Testis (tissue), 2 donors: ENCODE measurements at regions not wholly inside any gene's neighbourhood (a gene's known extent, or its start where the extent isn't known, plus 50 kb on each side); places are given as distances from the start of the nearest gene placed in this dataset.
A peak's percentile ranks its signal among the peaks of the same experiment; 100 is the strongest.

ENCODE experiments used
- DNase-seq: peaks from one replicate; pipeline ENCODE4 v3.0.0-alpha.2; 2019
- H3K27ac ChIP-seq, 2 donors: fragments of 200-600 bp; sonication (generic); one replicate each; pipeline ENCODE4 v1.5.1; 2019
- H3K27me3 ChIP-seq: fragments of 200-600 bp; sonication (generic); one replicate; pipeline ENCODE4 v1.5.1; 2019
- H3K36me3 ChIP-seq: fragments of 200-600 bp; sonication (generic); one replicate; pipeline ENCODE4 v1.5.1; 2017; ENCODE audit warnings: low read depth; ENCODE audit errors: missing control alignments
- H3K4me1 ChIP-seq: fragments of 200-600 bp; sonication (generic); one replicate; pipeline ENCODE4 v1.5.1; 2019
- H3K4me3 ChIP-seq, 2 donors: fragments of 200-600 bp; sonication (generic); one replicate each; pipeline ENCODE4 v1.5.1; 2017 to 2019
- H3K9me3 ChIP-seq: fragments of 200-600 bp; sonication (generic); one replicate; pipeline ENCODE4 v1.5.1; 2017
- POLR2A ChIP-seq: fragments of 450-650 bp; IDR thresholded peaks from one replicate; pipeline ENCODE4 v1.6.1; 2017; ENCODE audit warnings: antibody characterized with exemption, mild to moderate bottlenecking, moderate library complexity
- WGBS, 2 donors: methylation state at CpG; one replicate each; pipeline ENCODE4 v1.1.5; 2018; 5-methylcytosine and 5-hydroxymethylcytosine counted together
- intact Hi-C: fragments of 100-400 bp; cut with DNase I; formaldehyde crosslinking; loops from one replicate; pipeline ENCODE4 v1.15.1; 2023; ENCODE audit warnings: low total_unique reads
- TF ChIP-seq, protein P1 (sequence below), 3 experiments: fragments of 450-650 bp in 2 of 3; fragments of 200-600 bp in 1 of 3; sonication (generic) in 1 of 3; IDR thresholded peaks; one replicate each; pipeline ENCODE4 v1.5.1; 2016 to 2019; ENCODE audit warnings: antibody characterized with exemption in 3 of 3, mild to moderate bottlenecking in 2 of 3, moderate library complexity in 1 of 3

DNA sequence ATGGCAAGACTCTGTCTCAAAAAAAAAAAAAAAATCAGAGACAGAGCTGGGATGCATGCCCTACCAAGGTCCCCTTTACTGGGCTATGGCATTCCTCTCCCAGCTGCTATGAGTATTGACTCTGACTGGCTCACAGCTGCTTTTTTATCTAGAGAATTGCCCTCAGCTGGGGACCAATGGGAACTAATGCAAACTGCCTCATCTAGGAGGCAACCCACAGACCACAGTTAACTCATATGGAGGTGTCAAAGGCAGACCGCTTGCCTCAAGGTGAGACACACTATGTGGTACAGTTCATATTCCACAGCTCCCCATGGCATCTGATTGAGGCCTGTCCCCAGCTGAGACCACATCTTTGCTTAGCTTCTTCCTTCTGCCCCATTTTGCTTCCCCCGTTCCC lies 183.5 kb upstream of the EOMES start:
- Histone ChIP-seq H3K9me3 (no peaks in the 10 kb centered on the region), H3K4me3 (no peak overlapping the region), H3K27ac (no peak overlapping the region), H3K27me3 (no peaks in the 10 kb centered on the region), H3K4me1 (no peaks in the 10 kb centered on the region), H3K36me3 (no peaks in the 10 kb centered on the region)
- no peak for DNase-seq
- 86 to 91% methylated on average over 2 of the region's 2 CpGs for WGBS, 2 donors
- TF ChIP-seq, protein P1, sequence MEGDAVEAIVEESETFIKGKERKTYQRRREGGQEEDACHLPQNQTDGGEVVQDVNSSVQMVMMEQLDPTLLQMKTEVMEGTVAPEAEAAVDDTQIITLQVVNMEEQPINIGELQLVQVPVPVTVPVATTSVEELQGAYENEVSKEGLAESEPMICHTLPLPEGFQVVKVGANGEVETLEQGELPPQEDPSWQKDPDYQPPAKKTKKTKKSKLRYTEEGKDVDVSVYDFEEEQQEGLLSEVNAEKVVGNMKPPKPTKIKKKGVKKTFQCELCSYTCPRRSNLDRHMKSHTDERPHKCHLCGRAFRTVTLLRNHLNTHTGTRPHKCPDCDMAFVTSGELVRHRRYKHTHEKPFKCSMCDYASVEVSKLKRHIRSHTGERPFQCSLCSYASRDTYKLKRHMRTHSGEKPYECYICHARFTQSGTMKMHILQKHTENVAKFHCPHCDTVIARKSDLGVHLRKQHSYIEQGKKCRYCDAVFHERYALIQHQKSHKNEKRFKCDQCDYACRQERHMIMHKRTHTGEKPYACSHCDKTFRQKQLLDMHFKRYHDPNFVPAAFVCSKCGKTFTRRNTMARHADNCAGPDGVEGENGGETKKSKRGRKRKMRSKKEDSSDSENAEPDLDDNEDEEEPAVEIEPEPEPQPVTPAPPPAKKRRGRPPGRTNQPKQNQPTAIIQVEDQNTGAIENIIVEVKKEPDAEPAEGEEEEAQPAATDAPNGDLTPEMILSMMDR (IDR thresholded peaks at IDR 0.05) = no peak
- TF ChIP-seq POLR2A = no peak
- intact Hi-C loops = no loop called here

DNA sequence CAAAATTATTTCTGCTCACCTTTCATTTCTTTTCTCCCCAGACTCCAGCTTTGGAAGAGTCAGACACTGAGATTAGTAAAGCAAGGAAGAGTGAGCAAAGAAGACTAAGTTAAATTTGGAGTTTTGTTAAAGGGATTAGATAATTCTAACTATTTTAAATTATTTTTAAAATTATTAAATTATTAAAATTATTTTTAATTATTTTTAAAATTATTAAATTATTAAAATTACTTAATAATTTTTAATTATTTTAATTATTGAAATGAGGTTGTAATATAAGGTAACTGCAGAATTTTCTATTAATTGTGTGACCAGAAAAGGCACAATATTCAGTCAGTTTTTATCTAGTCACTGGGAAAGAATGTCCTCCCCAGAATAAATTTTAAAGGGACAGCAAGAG lies 185.0 kb upstream of the EOMES start:
- no peaks in the 10 kb centered on the region for H3K27me3 ChIP-seq
- intact Hi-C loops = no loop called here
- H3K9me3 ChIP-seq = no peaks in the 10 kb centered on the region
- DNase-seq = no peak
- no peak for TF ChIP-seq POLR2A
- TF ChIP-seq, protein P1 (IDR thresholded peaks at IDR 0.05) = no peak
- no peak overlapping the region for H3K4me3 ChIP-seq
- H3K36me3 ChIP-seq = no peaks in the 10 kb centered on the region
- no peak overlapping the region for H3K27ac ChIP-seq
- no peaks in the 10 kb centered on the region for H3K4me1 ChIP-seq

DNA sequence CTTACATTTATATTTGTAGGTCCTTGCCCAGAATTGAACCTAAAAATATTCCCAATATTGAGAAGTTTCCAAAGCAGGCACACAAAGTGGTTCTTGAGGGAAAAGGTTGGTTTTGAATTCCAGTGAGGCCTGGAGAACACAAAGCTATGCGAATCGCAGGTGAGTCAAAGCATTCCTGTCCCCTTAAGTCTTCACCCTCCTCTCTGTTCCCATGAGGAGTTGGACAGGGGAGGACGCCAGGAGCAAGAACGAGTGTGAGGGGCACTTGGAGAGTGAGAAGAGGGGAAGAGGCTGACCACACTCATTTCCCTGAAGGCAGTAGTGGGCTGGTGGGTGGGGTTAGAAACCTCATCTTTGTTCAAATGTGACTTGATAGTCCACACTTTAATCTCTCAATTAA lies 185.8 kb upstream of the EOMES start:
- H3K27ac ChIP-seq = no peak overlapping the region
- no peaks in the 10 kb centered on the region for H3K27me3 ChIP-seq
- no peaks in the 10 kb centered on the region for H3K9me3 ChIP-seq
- no peak for TF ChIP-seq POLR2A
- TF ChIP-seq, protein P1 (IDR thresholded peaks at IDR 0.05) = no peak
- no peaks in the 10 kb centered on the region for H3K36me3 ChIP-seq
- intact Hi-C loops = no loop called here
- no peak for DNase-seq
- no peaks in the 10 kb centered on the region for H3K4me1 ChIP-seq
- H3K4me3 ChIP-seq = no peak overlapping the region
- 79 to 86% methylated on average over 4 of the region's 4 CpGs for WGBS, 2 donors

DNA sequence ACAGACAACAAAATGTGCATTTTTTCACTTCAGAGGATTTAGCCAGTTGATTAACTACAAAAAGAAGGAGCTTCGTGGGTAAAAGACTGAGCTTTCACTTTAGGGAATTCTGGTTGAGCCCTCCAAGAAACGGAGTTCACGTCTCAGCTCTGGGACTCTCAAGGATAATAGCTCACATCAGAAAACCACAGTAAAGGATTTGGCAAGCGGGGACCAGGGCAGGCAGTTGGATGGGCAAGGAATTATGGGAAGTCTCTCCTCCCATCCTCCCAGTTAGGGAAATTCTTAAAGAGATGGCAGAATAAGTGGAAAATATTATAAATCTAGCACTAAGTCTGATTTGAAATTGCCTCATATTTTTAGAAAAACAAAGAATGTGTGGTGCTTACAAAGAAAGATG lies 188.3 kb upstream of the EOMES start:
- peak overlapping the region in 1 of 2 donors; percentile 25 for H3K27ac ChIP-seq
- intact Hi-C loops = no loop called here
- peak; percentile 18 for DNase-seq

DNA sequence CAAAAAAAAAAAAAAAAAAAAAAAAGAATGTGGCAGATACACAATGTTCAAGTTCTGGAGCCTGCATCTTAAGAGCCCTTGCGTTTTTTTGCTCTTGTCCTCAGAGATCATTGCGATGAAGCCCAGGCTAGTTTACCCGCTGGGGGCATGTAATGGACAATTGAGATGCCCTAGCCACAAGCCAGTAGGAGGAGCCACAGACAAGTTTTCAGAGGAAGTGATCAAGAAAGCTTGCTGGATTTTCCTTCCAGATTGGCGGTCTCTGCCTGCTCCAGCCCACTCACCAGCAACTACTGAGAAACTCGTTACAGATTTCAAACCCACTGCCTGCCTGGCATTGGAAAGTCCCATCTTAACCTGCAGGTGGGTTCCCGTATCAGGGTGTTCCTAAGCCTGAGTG lies 192.1 kb upstream of the EOMES start:
- DNase-seq = no peak
- Histone ChIP-seq H3K4me1 (no peaks in the 10 kb centered on the region), H3K27me3 (no peaks in the 10 kb centered on the region), H3K27ac (no peak overlapping the region), H3K9me3 (no peaks in the 10 kb centered on the region), H3K36me3 (no peaks in the 10 kb centered on the region), H3K4me3 (no peak overlapping the region)
- 77 to 87% methylated on average over 6 of the region's 6 CpGs for WGBS, 2 donors
- TF ChIP-seq, protein P1 (IDR thresholded peaks at IDR 0.05) = no peak
- no peak for TF ChIP-seq POLR2A
- intact Hi-C loops = no loop called here

More for the DNA sequence above, 188.3 kb upstream of the EOMES start:
- H3K4me3 ChIP-seq = no peak overlapping the region
- H3K27me3 ChIP-seq = no peaks in the 10 kb centered on the region
- no peaks in the 10 kb centered on the region for H3K36me3 ChIP-seq
- 50 to 55% methylated on average over 4 of the region's 4 CpGs for WGBS, 2 donors
- no peaks in the 10 kb centered on the region for H3K9me3 ChIP-seq
- TF ChIP-seq, protein P1 (IDR thresholded peaks at IDR 0.05) = no peak
- TF ChIP-seq POLR2A = no peak
- no peaks in the 10 kb centered on the region for H3K4me1 ChIP-seq
